Epithelial cell of esophagus (primary cell): ENCODE measurements at regions not wholly inside any gene's neighbourhood (a gene's known extent, or its start where the extent isn't known, plus 50 kb on each side); places are given as distances from the start of the nearest gene placed in this dataset.

Experiments used
- DNase-seq: peaks from one replicate; pipeline ENCODE4 v3.0.0; 2010; ENCODE audit warnings: low read depth
- H3K4me3 ChIP-seq: 2 replicates; pipeline ENCODE4 v1.5.1; 2011; ENCODE audit warnings: mild to moderate bottlenecking, low read length, control low read depth
- CTCF ChIP-seq: IDR thresholded peaks from 2 replicates; pipeline ENCODE4 v1.5.1; 2011; ENCODE audit warnings: low read depth, mild to moderate bottlenecking, low read length, control low read depth, inconsistent platforms; ENCODE audit not compliant: insufficient read depth; ENCODE audit errors: missing control alignments

- TF ChIP-seq CTCF, result no peak
- DNase-seq, result no peak
- H3K4me3 ChIP-seq, result no peak overlapping the region
These were observed 112.3 kb upstream of the BANK1 start for GRCh38 chr4:101678180-101678579.

- DNase-seq, result no peak
- H3K4me3 ChIP-seq, result no peak overlapping the region
- no peak for TF ChIP-seq CTCF
These were observed 119.6 kb upstream of the BANK1 start for GRCh38 chr4:101670897-101671296.

- DNase-seq, result no peak
- no peak for TF ChIP-seq CTCF
- no peak overlapping the region for H3K4me3 ChIP-seq
These were observed 120.2 kb upstream of the BANK1 start for GRCh38 chr4:101670370-101670769.

GRCh38 chr4:101669832-101670188 is 120.7 kb upstream of the BANK1 start:
- TF ChIP-seq CTCF, result no peak
- H3K4me3 ChIP-seq, result no peak overlapping the region
- DNase-seq, result no peak

GRCh38 chr4:101669138-101669831 is 121.2 kb upstream of the BANK1 start:
- DNase-seq, result peak; percentile 10
- TF ChIP-seq CTCF, result no peak

GRCh38 chr4:101667348-101667747 is 123.2 kb upstream of the BANK1 start:
- H3K4me3 ChIP-seq, result no peak overlapping the region
- no peak for DNase-seq
- no peak for TF ChIP-seq CTCF

More at GRCh38 chr4:101669138-101669831, 121.2 kb upstream of the BANK1 start:
- H3K4me3 ChIP-seq, result no peak overlapping the region

GRCh38 chr4:101660607-101661006 is 129.9 kb upstream of the BANK1 start:
- no peak for DNase-seq
- H3K4me3 ChIP-seq, result no peak overlapping the region
- no peak for TF ChIP-seq CTCF
